Colonic mucosa (tissue), 4 donors: ENCODE measurements at regions not wholly inside any gene's neighbourhood (a gene's known extent, or its start where the extent isn't known, plus 50 kb on each side); places are given as distances from the start of the nearest gene placed in this dataset.

Experiments used
- DNase-seq: peaks from one replicate; pipeline ENCODE4 v3.0.0-alpha.2; 2020
- H3K27ac ChIP-seq: fragments of 200-600 bp; one replicate; pipeline ENCODE4 v1.8.0; 2021
- H3K27me3 ChIP-seq: fragments of 200-600 bp; one replicate; pipeline ENCODE4 v1.8.0; 2021
- H3K36me3 ChIP-seq: fragments of 200-600 bp; one replicate; pipeline ENCODE4 v1.8.0; 2021
- H3K4me1 ChIP-seq: fragments of 200-600 bp; one replicate; pipeline ENCODE4 v1.8.0; 2021; ENCODE audit warnings: mild to moderate bottlenecking
- H3K4me3 ChIP-seq: fragments of 200-600 bp; one replicate; pipeline ENCODE4 v1.8.0; 2021
- H3K9ac ChIP-seq, 2 donors: one replicate each; pipeline ENCODE4 v1.7.0; 2013; ENCODE audit warnings: control low read depth in 2 of 2, low read depth in 2 of 2, low read length in 2 of 2
- H3K9me3 ChIP-seq: fragments of 200-600 bp; one replicate; pipeline ENCODE4 v1.8.0; 2021
- CTCF ChIP-seq: fragments of 200-600 bp; IDR thresholded peaks from one replicate; pipeline ENCODE4 v1.8.0; 2022; ENCODE audit warnings: antibody characterized with exemption, mild to moderate bottlenecking
- intact Hi-C: fragments of 100-400 bp; cut with DNase I; formaldehyde crosslinking; loops from one replicate; pipeline ENCODE4 v1.14.1; 2022
- donor health status: healthy.
- donor health status: DM: no; HTN: no; CAD: no.
- donor health status: DM: no; HTN: no; CAD: no.

- Histone ChIP-seq H3K27ac (no peak overlapping the region), H3K36me3 (no peaks in the 10 kb centered on the region), H3K4me1 (no peaks in the 10 kb centered on the region), H3K4me3 (no peak overlapping the region), H3K27me3 (no peaks in the 10 kb centered on the region), H3K9me3 (no peaks in the 10 kb centered on the region), H3K9ac (no peak overlapping the region)
- intact Hi-C loops = no loop called here
- no peak for TF ChIP-seq CTCF
- no peak for DNase-seq
Observed at GRCh38 chr3:193912621-193913178, 223.2 kb upstream of the HES1 start.

- H3K9me3 ChIP-seq = no peaks in the 10 kb centered on the region
- TF ChIP-seq CTCF = no peak
- no peak overlapping the region for H3K27ac ChIP-seq
- intact Hi-C loops = no loop called here
- no peak for DNase-seq
- no peaks in the 10 kb centered on the region for H3K27me3 ChIP-seq
- H3K36me3 ChIP-seq = no peaks in the 10 kb centered on the region
- no peak overlapping the region for H3K4me3 ChIP-seq
- no peaks in the 10 kb centered on the region for H3K4me1 ChIP-seq
- H3K9ac ChIP-seq = no peak overlapping the region
Observed at GRCh38 chr3:193914602-193915001, 221.3 kb upstream of the HES1 start.

- no peaks in the 10 kb centered on the region for H3K36me3 ChIP-seq
- no peak for DNase-seq
- H3K9me3 ChIP-seq = no peaks in the 10 kb centered on the region
- TF ChIP-seq CTCF = no peak
- H3K4me1 ChIP-seq = no peaks in the 10 kb centered on the region
- H3K27ac ChIP-seq = no peak overlapping the region
- no peaks in the 10 kb centered on the region for H3K27me3 ChIP-seq
- intact Hi-C loops = no loop called here
- H3K9ac ChIP-seq = no peak overlapping the region
- no peak overlapping the region for H3K4me3 ChIP-seq
Observed at GRCh38 chr3:193915099-193915498, 220.8 kb upstream of the HES1 start.

GRCh38 chr3:193915613-193916012, 220.3 kb upstream of the HES1 start:
- no peak for DNase-seq
- H3K9ac ChIP-seq = no peak overlapping the region
- no peak overlapping the region for H3K4me3 ChIP-seq
- H3K4me1 ChIP-seq = no peaks in the 10 kb centered on the region
- no peaks in the 10 kb centered on the region for H3K9me3 ChIP-seq
- intact Hi-C loops = no loop called here
- H3K36me3 ChIP-seq = no peaks in the 10 kb centered on the region
- no peak for TF ChIP-seq CTCF
- no peak overlapping the region for H3K27ac ChIP-seq
- H3K27me3 ChIP-seq = no peaks in the 10 kb centered on the region

GRCh38 chr3:193917158-193917557, 218.8 kb upstream of the HES1 start:
- Histone ChIP-seq H3K4me3 (no peak overlapping the region), H3K9ac (no peak overlapping the region), H3K27ac (no peak overlapping the region), H3K4me1 (no peaks in the 10 kb centered on the region), H3K9me3 (no peaks in the 10 kb centered on the region), H3K36me3 (no peaks in the 10 kb centered on the region), H3K27me3 (no peaks in the 10 kb centered on the region)
- intact Hi-C loops = no loop called here
- DNase-seq = no peak
- no peak for TF ChIP-seq CTCF
